HCT116 (cell line): ENCODE measurements at regions not wholly inside any gene's neighbourhood (a gene's known extent, or its start where the extent isn't known, plus 50 kb on each side); places are given as distances from the start of the nearest gene placed in this dataset.

Experiments used
- ATAC-seq: fragments of 200-7000 bp; cut with Tn5 transposase; 2 replicates; pipeline ENCODE4 v1.9.1; 2020; ENCODE audit warnings: mild to moderate bottlenecking, moderate library complexity
- BruUV-seq: library from RNA; stranded (reverse); fragments of 400-500 nt; replicated peaks from 2 replicates; lab custom pipeline; 2021; lab: Mats Ljungman, UMichigan
- CTCF ChIA-PET: fragments of 300-600 bp; sonication (Branson Sonifier 250); formaldehyde crosslinking; loops from one replicate; lab custom pipeline; 2021; ENCODE audit warnings: antibody characterized with exemption; lab: Charles Lee
- POLR2A ChIA-PET: fragments of 300-600, 350-600 bp; sonication (Branson Sonifier 250); formaldehyde crosslinking; loops from one replicate; lab custom pipeline; 2021; ENCODE audit warnings: antibody characterized with exemption; lab: Charles Lee
- RAD21 ChIA-PET, 2 experiments: fragments of 300-600 bp; sonication (Branson Sonifier 250); formaldehyde crosslinking; loops; one replicate each; lab custom pipeline; 2023; ENCODE audit warnings: low total read pairs in 2 of 2; ENCODE audit not compliant: uncharacterized antibody in 2 of 2, unreplicated experiment in 2 of 2, low non-redundant PET in 1 of 2; lab: Charles Lee
- DNase-seq: peaks from one replicate; pipeline ENCODE4 v3.0.0-alpha.2; 2010; ENCODE audit warnings: low read depth, low spot score
- H2AFZ ChIP-seq: fragments of 200-600 bp; shearing (Covaris generic), sonication (generic); 2 replicates; pipeline ENCODE4 v1.6.1; 2017; ENCODE audit warnings: low read depth, mixed run types, mixed read lengths, antibody characterized with exemption, low read length; ENCODE audit not compliant: poor library complexity, severe bottlenecking
- H3K27ac ChIP-seq: 2 replicates; pipeline ENCODE4 v1.5.1; 2012; ENCODE audit warnings: low read depth, low read length
- H3K27me3 ChIP-seq: fragments of 200-600 bp; sonication (generic); 2 replicates; pipeline ENCODE4 v1.6.1; 2016; ENCODE audit warnings: mixed run types, low read length, mixed read lengths; ENCODE audit not compliant: insufficient read depth
- H3K36me3 ChIP-seq, 2 experiments: fragments of 200-500 bp in 1 of 2; fragments of 200-600 bp in 1 of 2; sonication (Bioruptor generic) in 1 of 2; sonication (generic) in 1 of 2; 2 replicates each; pipeline versions ENCODE4 v1.5.1 to v1.6.1; 2014 to 2016; ENCODE audit warnings: low read length in 2 of 2, inconsistent platforms in 1 of 2, mixed read lengths in 1 of 2, mixed run types in 1 of 2; ENCODE audit not compliant: insufficient read depth in 2 of 2, control insufficient read depth in 1 of 2
- H3K4me1 ChIP-seq, 2 experiments: fragments of 200-600 bp in 1 of 2; sonication (generic) in 1 of 2; 2 replicates each; pipeline versions ENCODE4 v1.5.1 to v1.6.1; 2012 to 2017; ENCODE audit warnings: low read length in 2 of 2, inconsistent platforms in 1 of 2, mild to moderate bottlenecking in 1 of 2, mixed read lengths in 1 of 2, mixed run types in 1 of 2, moderate library complexity in 1 of 2; ENCODE audit not compliant: insufficient read depth in 2 of 2, control insufficient read depth in 1 of 2
- H3K4me2 ChIP-seq: fragments of 200-600 bp; sonication (generic); 2 replicates; pipeline ENCODE4 v1.6.1; 2017; ENCODE audit warnings: mixed run types, low read length, mixed read lengths
- H3K4me3 ChIP-seq, 2 experiments: fragments of 200-600 bp in 1 of 2; sonication (generic) in 1 of 2; replicated peaks in 1 of 2; 2 replicates each; pipeline ENCODE4 v1.5.1; 2011 to 2016; ENCODE audit warnings: low read length in 2 of 2, control low read depth in 1 of 2, low read depth in 1 of 2, mild to moderate bottlenecking in 1 of 2, mixed read lengths in 1 of 2, mixed run types in 1 of 2
- H3K79me2 ChIP-seq: fragments of 200-600 bp; sonication (generic); 2 replicates; pipeline ENCODE4 v1.6.1; 2017; ENCODE audit warnings: mild to moderate bottlenecking, mixed run types, low read length, moderate library complexity, mixed read lengths; ENCODE audit not compliant: insufficient read depth
- H3K9ac ChIP-seq: fragments of 200-600 bp; sonication (generic); 2 replicates; pipeline ENCODE4 v1.6.1; 2016; ENCODE audit warnings: low read length, mixed read lengths
- H3K9me2 ChIP-seq: fragments of 200-600 bp; sonication (generic), shearing (Covaris generic); 2 replicates; pipeline ENCODE4 v1.6.1; 2017; ENCODE audit warnings: mixed run types, mild to moderate bottlenecking, moderate library complexity; ENCODE audit not compliant: insufficient read depth
- H3K9me3 ChIP-seq, 2 experiments: fragments of 200-500 bp in 1 of 2; fragments of 200-600 bp in 1 of 2; sonication (Bioruptor generic) in 1 of 2; sonication (generic) in 1 of 2; 2 replicates each; pipeline ENCODE4 v1.6.1; 2014 to 2017; ENCODE audit warnings: low read length in 2 of 2, mixed read lengths in 2 of 2, inconsistent platforms in 1 of 2, low read depth in 1 of 2, mild to moderate bottlenecking in 1 of 2, mixed run types in 1 of 2, moderate library complexity in 1 of 2; ENCODE audit not compliant: control insufficient read depth in 1 of 2, insufficient read depth in 1 of 2
- H4K20me1 ChIP-seq: fragments of 200-600 bp; sonication (generic), shearing (Covaris generic); 2 replicates; pipeline ENCODE4 v1.6.1; 2017; ENCODE audit warnings: mixed run types, mild to moderate bottlenecking, moderate library complexity; ENCODE audit not compliant: insufficient read depth
- CBX3 ChIP-seq: IDR thresholded peaks from 2 replicates; pipeline ENCODE4 v1.6.1; 2012; ENCODE audit warnings: low read depth
- CEBPB ChIP-seq: IDR thresholded peaks from 2 replicates; pipeline ENCODE4 v1.6.1; 2012; ENCODE audit warnings: low read depth
- ELF1 ChIP-seq: IDR thresholded peaks from 2 replicates; pipeline ENCODE4 v1.6.1; 2012; ENCODE audit warnings: low read depth, borderline replicate concordance
- EZH2 ChIP-seq: fragments of 200-600 bp; sonication (generic); IDR thresholded peaks from 2 replicates; pipeline ENCODE4 v1.6.1; 2017; ENCODE audit warnings: antibody characterized with exemption, mixed run types
- POLR2AphosphoS5 ChIP-seq: IDR thresholded peaks from 2 replicates; pipeline ENCODE4 v1.6.1; 2011; ENCODE audit warnings: mild to moderate bottlenecking, low read depth, low read length, moderate library complexity
- SIN3A ChIP-seq: IDR thresholded peaks from 2 replicates; pipeline ENCODE4 v1.6.1; 2012; ENCODE audit warnings: low read depth
- YY1 ChIP-seq: IDR thresholded peaks from 2 replicates; pipeline ENCODE4 v1.6.1; 2011; ENCODE audit warnings: low read length, low read depth, moderate library complexity, mild to moderate bottlenecking; ENCODE audit not compliant: insufficient replicate concordance; ENCODE audit errors: extremely low read depth
- intact Hi-C: fragments of 100-400 bp; cut with micrococcal nuclease; formaldehyde crosslinking; loops from 2 replicates; pipeline ENCODE4 v1.10.0; 2022
- TF ChIP-seq, protein P1 (sequence below): IDR thresholded peaks from 2 replicates; pipeline ENCODE4 v1.6.1; 2011; ENCODE audit warnings: mild to moderate bottlenecking, low read length, moderate library complexity; ENCODE audit not compliant: insufficient replicate concordance; ENCODE audit errors: extremely low read depth
- TF ChIP-seq, protein P2 (sequence below): IDR thresholded peaks from 2 replicates; pipeline ENCODE4 v1.6.1; 2012
- TF ChIP-seq, protein P3 (sequence below): IDR thresholded peaks from 2 replicates; pipeline ENCODE4 v1.6.1; 2012
- TF ChIP-seq, protein P4 (sequence below): IDR thresholded peaks from 2 replicates; pipeline ENCODE4 v1.6.1; 2012; ENCODE audit warnings: low read depth

DNA sequence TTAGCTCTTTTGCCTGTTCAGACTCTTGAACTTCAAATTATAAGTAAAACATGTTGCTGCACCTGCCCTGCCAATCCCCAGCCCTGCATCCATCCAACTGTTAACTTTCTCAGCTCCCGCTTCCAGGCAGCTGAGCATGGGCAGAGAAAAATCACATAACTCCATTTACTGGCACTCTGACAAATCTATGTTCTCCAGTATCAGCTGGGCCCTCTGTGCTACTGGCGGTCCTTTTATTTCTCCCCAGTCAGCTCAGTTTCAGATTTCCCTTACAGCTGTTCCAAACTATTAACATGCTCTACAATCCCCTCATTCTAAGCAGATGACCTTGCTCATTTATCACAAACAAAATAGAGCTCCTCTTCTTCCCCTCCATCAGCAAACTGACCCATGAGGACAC lies 240.4 kb upstream of the TET2 start (continued):
- TF ChIP-seq, protein P1, sequence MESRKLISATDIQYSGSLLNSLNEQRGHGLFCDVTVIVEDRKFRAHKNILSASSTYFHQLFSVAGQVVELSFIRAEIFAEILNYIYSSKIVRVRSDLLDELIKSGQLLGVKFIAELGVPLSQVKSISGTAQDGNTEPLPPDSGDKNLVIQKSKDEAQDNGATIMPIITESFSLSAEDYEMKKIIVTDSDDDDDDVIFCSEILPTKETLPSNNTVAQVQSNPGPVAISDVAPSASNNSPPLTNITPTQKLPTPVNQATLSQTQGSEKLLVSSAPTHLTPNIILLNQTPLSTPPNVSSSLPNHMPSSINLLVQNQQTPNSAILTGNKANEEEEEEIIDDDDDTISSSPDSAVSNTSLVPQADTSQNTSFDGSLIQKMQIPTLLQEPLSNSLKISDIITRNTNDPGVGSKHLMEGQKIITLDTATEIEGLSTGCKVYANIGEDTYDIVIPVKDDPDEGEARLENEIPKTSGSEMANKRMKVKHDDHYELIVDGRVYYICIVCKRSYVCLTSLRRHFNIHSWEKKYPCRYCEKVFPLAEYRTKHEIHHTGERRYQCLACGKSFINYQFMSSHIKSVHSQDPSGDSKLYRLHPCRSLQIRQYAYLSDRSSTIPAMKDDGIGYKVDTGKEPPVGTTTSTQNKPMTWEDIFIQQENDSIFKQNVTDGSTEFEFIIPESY, result no peak
- TF ChIP-seq CEBPB (no peak), SIN3A (no peak)

DNA sequence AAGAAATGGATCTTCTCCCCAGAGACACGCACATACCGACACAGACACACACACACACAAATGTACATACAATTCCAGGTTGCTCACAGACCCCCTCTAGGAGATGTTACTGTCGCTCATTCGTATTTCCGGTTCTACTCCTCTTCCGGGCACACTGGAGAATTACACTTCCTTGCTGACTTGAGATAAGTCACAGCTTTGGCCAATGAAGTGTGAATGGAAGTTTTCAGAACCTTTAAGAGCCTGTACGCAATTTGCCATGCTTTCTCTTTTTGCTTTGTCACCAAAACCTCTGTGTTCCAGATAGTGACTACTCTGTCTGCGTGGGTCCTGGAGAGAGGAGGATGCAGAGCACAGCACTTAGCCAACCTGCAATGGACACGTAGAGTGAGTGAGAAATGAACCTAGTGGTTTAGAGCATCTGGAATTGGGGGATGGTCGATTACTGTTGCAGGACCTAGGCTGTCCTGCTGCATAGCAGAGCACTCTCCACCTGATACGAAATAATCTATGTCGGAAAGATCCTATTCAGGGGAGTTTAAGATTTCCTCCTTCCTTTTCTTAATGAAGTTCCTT lies 239.5 kb upstream of the TET2 start:
- BruUV-seq, result no TSS peak
- Histone ChIP-seq H3K79me2 (no peaks in the 10 kb centered on the region), H3K4me3 (no peak overlapping the region), H3K4me1 (no peaks in the 10 kb centered on the region), H3K9me3 (no peaks in the 10 kb centered on the region), H3K36me3 (no peaks in the 10 kb centered on the region), H2AFZ (no peak overlapping the region), H3K27ac (no peak overlapping the region), H3K9ac (no peak overlapping the region), H4K20me1 (no peaks in the 10 kb centered on the region), H3K4me2 (no peak overlapping the region), H3K27me3 (no peaks in the 10 kb centered on the region), H3K9me2 (no peaks in the 10 kb centered on the region)
- ChIA-PET RAD21 (no interaction called here), POLR2A (no interaction called here), CTCF (no interaction called here)
- ATAC-seq (no peak), DNase-seq (no peak)
- TF ChIP-seq, protein P2, sequence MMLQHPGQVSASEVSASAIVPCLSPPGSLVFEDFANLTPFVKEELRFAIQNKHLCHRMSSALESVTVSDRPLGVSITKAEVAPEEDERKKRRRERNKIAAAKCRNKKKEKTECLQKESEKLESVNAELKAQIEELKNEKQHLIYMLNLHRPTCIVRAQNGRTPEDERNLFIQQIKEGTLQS, result no peak
- TF ChIP-seq CEBPB (no peak), SIN3A (no peak), POLR2AphosphoS5 (no peak), ELF1 (no peak), EZH2 (no peak), CBX3 (no peak), YY1 (no peak)
- TF ChIP-seq, protein P3, sequence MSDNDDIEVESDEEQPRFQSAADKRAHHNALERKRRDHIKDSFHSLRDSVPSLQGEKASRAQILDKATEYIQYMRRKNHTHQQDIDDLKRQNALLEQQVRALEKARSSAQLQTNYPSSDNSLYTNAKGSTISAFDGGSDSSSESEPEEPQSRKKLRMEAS, result no peak
- TF ChIP-seq, protein P4, sequence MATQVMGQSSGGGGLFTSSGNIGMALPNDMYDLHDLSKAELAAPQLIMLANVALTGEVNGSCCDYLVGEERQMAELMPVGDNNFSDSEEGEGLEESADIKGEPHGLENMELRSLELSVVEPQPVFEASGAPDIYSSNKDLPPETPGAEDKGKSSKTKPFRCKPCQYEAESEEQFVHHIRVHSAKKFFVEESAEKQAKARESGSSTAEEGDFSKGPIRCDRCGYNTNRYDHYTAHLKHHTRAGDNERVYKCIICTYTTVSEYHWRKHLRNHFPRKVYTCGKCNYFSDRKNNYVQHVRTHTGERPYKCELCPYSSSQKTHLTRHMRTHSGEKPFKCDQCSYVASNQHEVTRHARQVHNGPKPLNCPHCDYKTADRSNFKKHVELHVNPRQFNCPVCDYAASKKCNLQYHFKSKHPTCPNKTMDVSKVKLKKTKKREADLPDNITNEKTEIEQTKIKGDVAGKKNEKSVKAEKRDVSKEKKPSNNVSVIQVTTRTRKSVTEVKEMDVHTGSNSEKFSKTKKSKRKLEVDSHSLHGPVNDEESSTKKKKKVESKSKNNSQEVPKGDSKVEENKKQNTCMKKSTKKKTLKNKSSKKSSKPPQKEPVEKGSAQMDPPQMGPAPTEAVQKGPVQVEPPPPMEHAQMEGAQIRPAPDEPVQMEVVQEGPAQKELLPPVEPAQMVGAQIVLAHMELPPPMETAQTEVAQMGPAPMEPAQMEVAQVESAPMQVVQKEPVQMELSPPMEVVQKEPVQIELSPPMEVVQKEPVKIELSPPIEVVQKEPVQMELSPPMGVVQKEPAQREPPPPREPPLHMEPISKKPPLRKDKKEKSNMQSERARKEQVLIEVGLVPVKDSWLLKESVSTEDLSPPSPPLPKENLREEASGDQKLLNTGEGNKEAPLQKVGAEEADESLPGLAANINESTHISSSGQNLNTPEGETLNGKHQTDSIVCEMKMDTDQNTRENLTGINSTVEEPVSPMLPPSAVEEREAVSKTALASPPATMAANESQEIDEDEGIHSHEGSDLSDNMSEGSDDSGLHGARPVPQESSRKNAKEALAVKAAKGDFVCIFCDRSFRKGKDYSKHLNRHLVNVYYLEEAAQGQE, result no peak
- TF ChIP-seq, protein P1, result no peak
- intact Hi-C loops, result no loop called here
